ENCODE measurements at regions not wholly inside any gene's neighbourhood (a gene's known extent, or its start where the extent isn't known, plus 50 kb on each side); places are given as distances from the start of the nearest gene placed in this dataset.

GRCh38 chr2:239678666-239679296 is 278.0 kb upstream of the HDAC4 start:
- DNase-seq: no peak
- Histone ChIP-seq H3K4me1 (no peaks in the 10 kb centered on the region), H3K27me3 (peaks cover 8% of the 10 kb centered on the region), H3K4me3 (no peak overlapping the region), H3K9me3 (no peaks in the 10 kb centered on the region), H3K27ac (no peak overlapping the region), H3K36me3 (no peaks in the 10 kb centered on the region)
- intact Hi-C loops (cut with DNase I; ENCODE audit: low total_unique reads): no loop called here
- in situ Hi-C loops (cut with MboI; ENCODE audit: low pct_ligation_motif_present in 1 of 4, low pct_unique_long_range_greater_than_20kb in 1 of 4, low sequenced_read_pairs in 3 of 4): no loop called here
- no peak for TF ChIP-seq POLR2A (IDR thresholded peaks at IDR 0.05)
- no peak for TF ChIP-seq POLR2AphosphoS5 (IDR thresholded peaks at IDR 0.05)
- no peak for TF ChIP-seq CTCF (IDR thresholded peaks at IDR 0.05)
- 87 to 93% methylated on average over 11 to 22 of the region's 22 CpGs for WGBS, 2 donors (ENCODE audit: low coverage in 1 of 2)

- no peak for DNase-seq
- H3K4me1 ChIP-seq: no peaks in the 10 kb centered on the region
- TF ChIP-seq EP300 (IDR thresholded peaks at IDR 0.05; ENCODE audit: low read depth): no peak
- TF ChIP-seq POLR2AphosphoS5 (IDR thresholded peaks at IDR 0.05): no peak
- TF ChIP-seq POLR2A (IDR thresholded peaks at IDR 0.05): no peak
- no peak for TF ChIP-seq CTCF (IDR thresholded peaks at IDR 0.05)
- no peaks in the 10 kb centered on the region for H3K9me3 ChIP-seq
- no peak overlapping the region for H3K27ac ChIP-seq
- no peak overlapping the region for H3K4me3 ChIP-seq
- H3K36me3 ChIP-seq: no peaks in the 10 kb centered on the region
- intact Hi-C loops (cut with DNase I; ENCODE audit: low total_unique reads) (no loop called here), in situ Hi-C loops (cut with MboI; ENCODE audit: low pct_ligation_motif_present in 1 of 4, low pct_unique_long_range_greater_than_20kb in 1 of 4, low sequenced_read_pairs in 3 of 4) (no loop called here)
- 40 to 73% methylated on average over 1 to 8 of the region's 8 CpGs for WGBS, 2 donors (ENCODE audit: low coverage in 1 of 2)
- peaks cover 2% of the 10 kb centered on the region for H3K27me3 ChIP-seq
These were observed 277.3 kb upstream of the HDAC4 start for GRCh38 chr2:239678186-239678490.

GRCh38 chr2:239677453-239678185 is 276.8 kb upstream of the HDAC4 start:
- WGBS, 2 donors (ENCODE audit: low coverage in 1 of 2): 90% methylated on average over 21 of the region's 21 CpGs; no CpG with 5 or more reads in 1 of the 2 donors
- no peaks in the 10 kb centered on the region for H3K9me3 ChIP-seq
- no peak for TF ChIP-seq POLR2AphosphoS5 (IDR thresholded peaks at IDR 0.05)
- no peak for TF ChIP-seq EP300 (IDR thresholded peaks at IDR 0.05; ENCODE audit: low read depth)
- no peak for TF ChIP-seq POLR2A (IDR thresholded peaks at IDR 0.05)
- TF ChIP-seq CTCF (IDR thresholded peaks at IDR 0.05): no peak
- intact Hi-C loops (cut with DNase I; ENCODE audit: low total_unique reads): no loop called here
- no peaks in the 10 kb centered on the region for H3K4me1 ChIP-seq
- H3K4me3 ChIP-seq: no peak overlapping the region
- no peaks in the 10 kb centered on the region for H3K27me3 ChIP-seq
- in situ Hi-C loops (cut with MboI; ENCODE audit: low pct_ligation_motif_present in 1 of 4, low pct_unique_long_range_greater_than_20kb in 1 of 4, low sequenced_read_pairs in 3 of 4): no loop called here
- H3K36me3 ChIP-seq: no peaks in the 10 kb centered on the region
- no peak overlapping the region for H3K27ac ChIP-seq
- no peak for DNase-seq

- no peak overlapping the region for H3K4me3 ChIP-seq
- 75% methylated on average over 19 of the region's 19 CpGs; no CpG with 5 or more reads in 1 of the 2 donors for WGBS, 2 donors (ENCODE audit: low coverage in 1 of 2)
- H3K4me1 ChIP-seq: no peaks in the 10 kb centered on the region
- intact Hi-C loops (cut with DNase I; ENCODE audit: low total_unique reads) (no loop called here), in situ Hi-C loops (cut with MboI; ENCODE audit: low pct_ligation_motif_present in 1 of 4, low pct_unique_long_range_greater_than_20kb in 1 of 4, low sequenced_read_pairs in 3 of 4) (no loop called here)
- TF ChIP-seq POLR2AphosphoS5 (IDR thresholded peaks at IDR 0.05) (no peak), POLR2A (IDR thresholded peaks at IDR 0.05) (no peak), EP300 (IDR thresholded peaks at IDR 0.05; ENCODE audit: low read depth) (no peak), CTCF (IDR thresholded peaks at IDR 0.05) (no peak)
- no peaks in the 10 kb centered on the region for H3K36me3 ChIP-seq
- H3K27me3 ChIP-seq: no peaks in the 10 kb centered on the region
- no peak for DNase-seq
- H3K27ac ChIP-seq: no peak overlapping the region
- no peaks in the 10 kb centered on the region for H3K9me3 ChIP-seq
These were observed 276.1 kb upstream of the HDAC4 start for GRCh38 chr2:239676716-239677452.
